ENCODE measurements at regions not wholly inside any gene's neighbourhood (a gene's known extent, or its start where the extent isn't known, plus 50 kb on each side); places are given as distances from the start of the nearest gene placed in this dataset.

DNA sequence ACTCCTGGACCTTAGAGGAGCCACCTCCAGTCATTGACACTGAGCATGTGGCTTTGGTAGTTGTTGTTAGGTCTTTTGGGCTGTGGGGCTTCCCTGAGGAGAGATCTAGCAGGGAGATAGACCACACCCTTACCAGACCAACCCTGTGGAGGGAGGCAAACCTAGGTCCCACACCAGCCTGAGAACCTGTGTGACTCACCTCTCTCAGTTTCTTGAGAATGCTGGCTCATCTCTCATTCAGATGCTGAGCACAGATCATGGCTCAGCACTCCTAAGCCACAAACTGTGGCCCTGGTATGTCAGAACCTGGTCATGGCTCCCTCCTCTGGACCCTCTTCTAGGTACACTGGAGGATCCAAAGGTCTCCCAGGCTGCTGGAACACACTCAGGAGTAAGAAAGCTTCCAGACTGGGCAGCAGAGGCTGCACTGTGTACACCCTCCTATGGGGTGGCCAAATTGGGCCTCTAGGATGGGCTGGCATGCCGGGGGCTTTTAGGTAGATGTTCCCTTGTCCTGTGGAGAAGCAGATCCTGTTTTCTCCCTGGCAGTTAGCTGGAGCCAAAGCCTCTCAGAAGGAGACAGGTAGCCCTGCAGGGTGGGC, 1294.5 kb downstream of the KHDRBS2 start:
- TF ChIP-seq, protein P1, sequence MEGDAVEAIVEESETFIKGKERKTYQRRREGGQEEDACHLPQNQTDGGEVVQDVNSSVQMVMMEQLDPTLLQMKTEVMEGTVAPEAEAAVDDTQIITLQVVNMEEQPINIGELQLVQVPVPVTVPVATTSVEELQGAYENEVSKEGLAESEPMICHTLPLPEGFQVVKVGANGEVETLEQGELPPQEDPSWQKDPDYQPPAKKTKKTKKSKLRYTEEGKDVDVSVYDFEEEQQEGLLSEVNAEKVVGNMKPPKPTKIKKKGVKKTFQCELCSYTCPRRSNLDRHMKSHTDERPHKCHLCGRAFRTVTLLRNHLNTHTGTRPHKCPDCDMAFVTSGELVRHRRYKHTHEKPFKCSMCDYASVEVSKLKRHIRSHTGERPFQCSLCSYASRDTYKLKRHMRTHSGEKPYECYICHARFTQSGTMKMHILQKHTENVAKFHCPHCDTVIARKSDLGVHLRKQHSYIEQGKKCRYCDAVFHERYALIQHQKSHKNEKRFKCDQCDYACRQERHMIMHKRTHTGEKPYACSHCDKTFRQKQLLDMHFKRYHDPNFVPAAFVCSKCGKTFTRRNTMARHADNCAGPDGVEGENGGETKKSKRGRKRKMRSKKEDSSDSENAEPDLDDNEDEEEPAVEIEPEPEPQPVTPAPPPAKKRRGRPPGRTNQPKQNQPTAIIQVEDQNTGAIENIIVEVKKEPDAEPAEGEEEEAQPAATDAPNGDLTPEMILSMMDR (tag by site-specific recombination; IDR thresholded peaks at IDR 0.05) = no peak
- TF ChIP-seq ZBTB1 (tag by site-specific recombination; IDR thresholded peaks at IDR 0.05) (no peak), ZNF529 (tag by site-specific recombination; IDR thresholded peaks at IDR 0.05; ENCODE audit: insufficient replicate concordance) (no peak), BCL11A (tag by site-specific recombination; IDR thresholded peaks at IDR 0.05; ENCODE audit: low read depth) (no peak), KLF9 (tag by site-specific recombination; IDR thresholded peaks at IDR 0.05; ENCODE audit: low read depth) (no peak), ZNF76 (tag by site-specific recombination; IDR thresholded peaks at IDR 0.05; ENCODE audit: borderline replicate concordance, low read depth) (no peak)
- TF ChIP-seq, protein P2, sequence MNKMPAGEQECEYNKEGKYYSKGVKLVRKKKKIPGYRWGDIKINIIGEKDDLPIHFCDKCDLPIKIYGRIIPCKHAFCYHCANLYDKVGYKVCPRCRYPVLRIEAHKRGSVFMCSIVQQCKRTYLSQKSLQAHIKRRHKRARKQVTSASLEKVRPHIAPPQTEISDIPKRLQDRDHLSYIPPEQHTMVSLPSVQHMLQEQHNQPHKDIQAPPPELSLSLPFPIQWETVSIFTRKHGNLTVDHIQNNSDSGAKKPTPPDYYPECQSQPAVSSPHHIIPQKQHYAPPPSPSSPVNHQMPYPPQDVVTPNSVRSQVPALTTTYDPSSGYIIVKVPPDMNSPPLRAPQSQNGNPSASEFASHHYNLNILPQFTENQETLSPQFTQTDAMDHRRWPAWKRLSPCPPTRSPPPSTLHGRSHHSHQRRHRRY (tag by site-specific recombination; IDR thresholded peaks at IDR 0.05) = no peak
- TF ChIP-seq, protein P3, sequence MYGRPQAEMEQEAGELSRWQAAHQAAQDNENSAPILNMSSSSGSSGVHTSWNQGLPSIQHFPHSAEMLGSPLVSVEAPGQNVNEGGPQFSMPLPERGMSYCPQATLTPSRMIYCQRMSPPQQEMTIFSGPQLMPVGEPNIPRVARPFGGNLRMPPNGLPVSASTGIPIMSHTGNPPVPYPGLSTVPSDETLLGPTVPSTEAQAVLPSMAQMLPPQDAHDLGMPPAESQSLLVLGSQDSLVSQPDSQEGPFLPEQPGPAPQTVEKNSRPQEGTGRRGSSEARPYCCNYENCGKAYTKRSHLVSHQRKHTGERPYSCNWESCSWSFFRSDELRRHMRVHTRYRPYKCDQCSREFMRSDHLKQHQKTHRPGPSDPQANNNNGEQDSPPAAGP (tag by site-specific recombination; IDR thresholded peaks at IDR 0.05) = no peak

Measured in HEK293 (cell line).